Neuronal stem cell (in vitro differentiated cells): ENCODE measurements at regions not wholly inside any gene's neighbourhood (a gene's known extent, or its start where the extent isn't known, plus 50 kb on each side); places are given as distances from the start of the nearest gene placed in this dataset.

ENCODE experiments used
- DNase-seq: peaks from one replicate; pipeline ENCODE4 v3.0.0-alpha.2; 2013; ENCODE audit warnings: low spot score
- H2AFZ ChIP-seq: one replicate; pipeline ENCODE4 v1.6.1; 2013; ENCODE audit warnings: mild to moderate bottlenecking, low read length, inconsistent platforms
- H2AK5ac ChIP-seq: 2 replicates; pipeline ENCODE4 v1.6.1; 2013; ENCODE audit warnings: low read depth, mild to moderate bottlenecking, inconsistent platforms, low read length, moderate library complexity, mixed read lengths
- H2BK120ac ChIP-seq: 2 replicates; pipeline ENCODE4 v1.6.1; 2013; ENCODE audit warnings: low read depth, mild to moderate bottlenecking, inconsistent platforms, low read length, moderate library complexity, mixed read lengths
- H2BK12ac ChIP-seq: one replicate; pipeline ENCODE4 v1.6.1; 2013; ENCODE audit warnings: low read length, inconsistent platforms
- H2BK15ac ChIP-seq: 2 replicates; pipeline ENCODE4 v1.6.1; 2013; ENCODE audit warnings: mild to moderate bottlenecking, low read length, inconsistent platforms, mixed read lengths
- H2BK5ac ChIP-seq: one replicate; pipeline ENCODE4 v1.6.1; 2013; ENCODE audit warnings: inconsistent platforms, mild to moderate bottlenecking, low read length, moderate library complexity
- H3K14ac ChIP-seq: one replicate; pipeline ENCODE4 v1.6.1; 2013; ENCODE audit warnings: low read length, inconsistent platforms
- H3K18ac ChIP-seq: 2 replicates; pipeline ENCODE4 v1.6.1; 2013; ENCODE audit warnings: low read length, inconsistent platforms
- H3K23ac ChIP-seq: 2 replicates; pipeline ENCODE4 v1.6.1; 2013; ENCODE audit warnings: low read depth, mild to moderate bottlenecking, mixed read lengths, low read length, inconsistent platforms; ENCODE audit not compliant: poor library complexity
- H3K27ac ChIP-seq: replicated peaks from 3 replicates; pipeline ENCODE4 v1.5.1; 2013; ENCODE audit warnings: low read length, inconsistent platforms
- H3K27me3 ChIP-seq, 3 experiments: 2 replicates each; pipeline ENCODE4 v1.6.1; 2013; ENCODE audit warnings: low read length in 3 of 3, mild to moderate bottlenecking in 2 of 3, inconsistent platforms in 1 of 3, low read depth in 1 of 3, mixed read lengths in 1 of 3, moderate library complexity in 1 of 3; ENCODE audit not compliant: control insufficient read depth in 3 of 3, insufficient read depth in 3 of 3
- H3K36me3 ChIP-seq, 2 donors: replicated peaks in 1 of 2; 2 replicates each; pipeline ENCODE4 v1.6.1; 2013; ENCODE audit warnings: low read length in 2 of 2; ENCODE audit not compliant: control insufficient read depth in 2 of 2, insufficient read depth in 2 of 2
- H3K4ac ChIP-seq: 2 replicates; pipeline ENCODE4 v1.6.1; 2013; ENCODE audit warnings: inconsistent platforms, mild to moderate bottlenecking, low read length, moderate library complexity
- H3K4me1 ChIP-seq, 2 donors: 1 replicate in 1 of 2; 2 replicates in 1 of 2; pipeline ENCODE4 v1.6.1; 2013; ENCODE audit warnings: low read length in 2 of 2, low read depth in 1 of 2; ENCODE audit not compliant: control insufficient read depth in 2 of 2, insufficient read depth in 1 of 2
- H3K4me2 ChIP-seq: one replicate; pipeline ENCODE4 v1.6.1; 2013; ENCODE audit warnings: mild to moderate bottlenecking, low read length, inconsistent platforms; ENCODE audit not compliant: insufficient read depth, poor library complexity, severe bottlenecking
- H3K4me3 ChIP-seq, 2 donors: 2 replicates each; pipeline ENCODE4 v1.5.1; 2013; ENCODE audit warnings: low read length in 2 of 2, mild to moderate bottlenecking in 2 of 2, inconsistent platforms in 1 of 2, moderate library complexity in 1 of 2
- H3K79me1 ChIP-seq: one replicate; pipeline ENCODE4 v1.6.1; 2013; ENCODE audit warnings: low read depth, mild to moderate bottlenecking, inconsistent platforms, low read length, moderate library complexity
- H3K9ac ChIP-seq: one replicate; pipeline ENCODE4 v1.6.1; 2013; ENCODE audit warnings: mild to moderate bottlenecking, low read depth, low read length, inconsistent platforms; ENCODE audit not compliant: poor library complexity
- H3K9me3 ChIP-seq, 2 donors: replicated peaks in 1 of 2; 2 replicates each; pipeline versions ENCODE3 to v1.6.1; 2013; ENCODE audit warnings: low read length in 2 of 2, mild to moderate bottlenecking in 2 of 2, inconsistent platforms in 1 of 2, low read depth in 1 of 2, mixed read lengths in 1 of 2, moderate library complexity in 1 of 2; ENCODE audit not compliant: control insufficient read depth in 2 of 2, insufficient read depth in 1 of 2
- H4K8ac ChIP-seq: one replicate; pipeline ENCODE4 v1.6.1; 2013; ENCODE audit warnings: low read depth, mild to moderate bottlenecking, inconsistent platforms, low read length, moderate library complexity
- H4K91ac ChIP-seq: one replicate; pipeline ENCODE4 v1.6.1; 2013; ENCODE audit warnings: low read length, low read depth, mild to moderate bottlenecking, inconsistent platforms; ENCODE audit not compliant: poor library complexity
- WGBS, 2 donors: extraction: QIAGEN DNeasy Blood & Tissue Kit; methylation state at CpG; one replicate each; pipeline ENCODE4 v1.1.7; 2013; ENCODE audit warnings: missing lambda C conversion rate in 2 of 2, mixed read lengths in 1 of 2; ENCODE audit not compliant: insufficient read length in 2 of 2, insufficient replicate concordance in 1 of 2; ENCODE audit errors: extremely low coverage in 2 of 2; 5-methylcytosine and 5-hydroxymethylcytosine counted together

GRCh38 chr4:12778191-12778590 is 705.9 kb downstream of the RAB28 start:
- Histone ChIP-seq H2BK5ac (no peak overlapping the region), H3K18ac (no peak overlapping the region), H4K91ac (no peak overlapping the region), H3K36me3 (no peaks in the 10 kb centered on the region), H2AFZ (no peak overlapping the region), H2BK12ac (no peak overlapping the region), H3K4ac (no peak overlapping the region), H3K27ac (no peak overlapping the region), H2BK15ac (no peak overlapping the region), H3K4me2 (no peak overlapping the region), H4K8ac (no peak overlapping the region), H3K79me1 (no peaks in the 10 kb centered on the region), H3K4me3 (no peak overlapping the region), H3K14ac (no peak overlapping the region), H2AK5ac (no peak overlapping the region), H3K9ac (no peak overlapping the region), H3K9me3 (peaks cover 0 to 2% of the 10 kb centered on the region in 2 donors), H3K27me3 (no peaks in the 10 kb centered on the region), H3K4me1 (no peaks in the 10 kb centered on the region), H2BK120ac (no peak overlapping the region), H3K23ac (no peak overlapping the region)
- WGBS, 2 donors, result no CpG with 5 or more reads among the region's 5 CpGs
- DNase-seq, result no peak

GRCh38 chr4:12770351-12770750 is 713.8 kb downstream of the RAB28 start:
- H3K36me3 ChIP-seq, result no peaks in the 10 kb centered on the region
- H3K4me2 ChIP-seq, result no peak overlapping the region
- H3K23ac ChIP-seq, result no peak overlapping the region
- DNase-seq, result no peak
- no peak overlapping the region for H3K4me3 ChIP-seq
- H3K18ac ChIP-seq, result no peak overlapping the region
- no peak overlapping the region for H3K27ac ChIP-seq
- no peak overlapping the region for H3K4ac ChIP-seq
- WGBS, 2 donors, result no CpG with 5 or more reads among the region's 2 CpGs
- H3K27me3 ChIP-seq, result no peaks in the 10 kb centered on the region
- no peak overlapping the region for H3K9ac ChIP-seq
- no peak overlapping the region for H3K14ac ChIP-seq
- peaks cover 3 to 14% of the 10 kb centered on the region in 2 donors for H3K4me1 ChIP-seq
- no peak overlapping the region for H2AK5ac ChIP-seq
- no peak overlapping the region for H2BK12ac ChIP-seq
- no peak overlapping the region for H2BK120ac ChIP-seq
- no peaks in the 10 kb centered on the region for H3K79me1 ChIP-seq
- H4K8ac ChIP-seq, result no peak overlapping the region
- H2BK5ac ChIP-seq, result no peak overlapping the region
- H2BK15ac ChIP-seq, result no peak overlapping the region
- H3K9me3 ChIP-seq, result peaks cover 0 to 2% of the 10 kb centered on the region in 2 donors
- H2AFZ ChIP-seq, result peak overlapping the region; percentile 54
- no peak overlapping the region for H4K91ac ChIP-seq

DNA sequence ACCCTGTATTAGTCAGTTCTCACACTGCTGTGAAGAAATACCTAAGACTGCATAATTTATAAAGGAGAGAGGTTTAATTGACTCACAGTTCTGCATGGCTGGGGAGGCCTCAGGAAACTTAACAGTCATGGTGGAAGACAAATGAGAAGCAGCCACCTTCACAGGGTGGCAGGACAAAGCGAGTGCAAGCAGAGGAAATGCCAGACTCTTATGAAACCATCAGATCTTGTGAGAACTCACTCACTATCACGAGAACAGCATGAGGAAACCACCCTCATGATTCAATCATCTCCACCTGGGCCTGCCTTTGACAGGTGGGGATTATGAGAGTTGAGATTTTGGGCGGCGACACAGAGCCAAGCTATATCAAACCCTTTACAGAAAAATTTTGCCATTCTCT is 722.4 kb downstream of the RAB28 start:
- H3K14ac ChIP-seq, result no peak overlapping the region
- no peak overlapping the region for H3K27ac ChIP-seq
- no CpG with 5 or more reads among the region's 4 CpGs for WGBS, 2 donors

DNA sequence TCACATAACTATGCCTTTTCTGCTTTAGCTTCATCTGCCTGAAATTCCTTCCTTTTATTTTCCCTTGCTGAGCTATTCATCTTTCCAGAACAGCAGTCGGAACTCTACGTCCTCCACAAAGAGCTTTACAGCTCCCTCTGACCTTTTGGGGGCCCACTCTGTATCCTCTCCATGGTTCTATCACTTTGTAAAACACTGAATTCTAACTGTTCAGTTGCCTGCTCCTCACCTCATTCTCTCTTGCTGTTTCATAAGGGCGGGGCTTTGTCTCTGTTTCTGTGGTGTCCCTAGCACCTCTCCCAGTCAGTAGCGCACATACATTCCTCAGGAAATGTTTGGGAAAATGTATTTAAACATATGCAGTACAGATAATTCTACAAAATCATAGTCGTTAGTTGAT is 737.0 kb downstream of the RAB28 start:
- no peak overlapping the region for H3K27ac ChIP-seq
- H3K36me3 ChIP-seq, result no peaks in the 10 kb centered on the region
- no peak for DNase-seq
- no peak overlapping the region for H3K4me2 ChIP-seq
- no peak overlapping the region for H4K8ac ChIP-seq
- no peak overlapping the region for H3K14ac ChIP-seq
- no peak overlapping the region for H2BK5ac ChIP-seq
- H3K4me1 ChIP-seq, result peaks cover 6 to 14% of the 10 kb centered on the region in 2 donors
- no peak overlapping the region for H2BK12ac ChIP-seq
- no peaks in the 10 kb centered on the region for H3K27me3 ChIP-seq
- H2AFZ ChIP-seq, result peak overlapping the region; percentile 25
- H3K23ac ChIP-seq, result no peak overlapping the region
- H3K9me3 ChIP-seq, result no peaks in the 10 kb centered on the region
- no peak overlapping the region for H3K4me3 ChIP-seq
- H3K9ac ChIP-seq, result no peak overlapping the region
- H3K79me1 ChIP-seq, result no peaks in the 10 kb centered on the region
- H2BK120ac ChIP-seq, result no peak overlapping the region
- no peak overlapping the region for H2BK15ac ChIP-seq
- H3K4ac ChIP-seq, result no peak overlapping the region
- no CpG with 5 or more reads among the region's 5 CpGs for WGBS, 2 donors
- H4K91ac ChIP-seq, result no peak overlapping the region
- H2AK5ac ChIP-seq, result no peak overlapping the region
- H3K18ac ChIP-seq, result no peak overlapping the region

More for the DNA sequence above, 722.4 kb downstream of the RAB28 start:
- no peak for DNase-seq
- Histone ChIP-seq H2BK15ac (no peak overlapping the region), H4K91ac (no peak overlapping the region), H3K79me1 (no peaks in the 10 kb centered on the region), H3K4me2 (no peak overlapping the region), H3K18ac (no peak overlapping the region), H3K4me1 (no peaks in the 10 kb centered on the region), H2BK5ac (no peak overlapping the region), H3K27me3 (no peaks in the 10 kb centered on the region), H3K4me3 (no peak overlapping the region), H3K9ac (no peak overlapping the region), H3K23ac (no peak overlapping the region), H3K36me3 (no peaks in the 10 kb centered on the region), H4K8ac (no peak overlapping the region), H2AFZ (peak overlapping the region; percentile 59), H3K4ac (no peak overlapping the region), H2BK12ac (no peak overlapping the region), H2BK120ac (no peak overlapping the region), H2AK5ac (no peak overlapping the region), H3K9me3 (no peaks in the 10 kb centered on the region)
